ENCODE measurements at regions not wholly inside any gene's neighbourhood (a gene's known extent, or its start where the extent isn't known, plus 50 kb on each side); places are given as distances from the start of the nearest gene placed in this dataset.
"Not testable (repeated sequence)": the region's sequence is repeated elsewhere in the genome, so short reads cannot be mapped to it uniquely, and the experiment has no call there.

GRCh38 chr10:60569681-60570080 is 180.0 kb upstream of the ANK3 start:
- DNase-seq = no peak

- DNase-seq = no peak
Observed at GRCh38 chr10:60566096-60566495, 176.4 kb upstream of the ANK3 start.

- DNase-seq = no peak
Observed at GRCh38 chr10:60565492-60565891, 175.8 kb upstream of the ANK3 start.

GRCh38 chr10:60564475-60564874 is 174.8 kb upstream of the ANK3 start:
- DNase-seq = no peak

- no peak for DNase-seq
Observed at GRCh38 chr10:60560451-60560850, 170.8 kb upstream of the ANK3 start.

- no peak for DNase-seq
Observed at GRCh38 chr10:60555700-60556099, 166.0 kb upstream of the ANK3 start.

GRCh38 chr10:60549686-60550085 is 160.0 kb upstream of the ANK3 start:
- peak; percentile 22 for DNase-seq

GRCh38 chr10:60542657-60543056 is 153.0 kb upstream of the ANK3 start:
- DNase-seq = no peak

- no peak for DNase-seq
Observed at GRCh38 chr10:60541451-60541850, 151.8 kb upstream of the ANK3 start.

- DNase-seq = no peak
Observed at GRCh38 chr10:60537697-60538096, 148.0 kb upstream of the ANK3 start.

GRCh38 chr10:60536529-60537114 is 146.9 kb upstream of the ANK3 start:
- DNase-seq = no peak

GRCh38 chr10:60535427-60535826 is 145.8 kb upstream of the ANK3 start:
- DNase-seq = no peak

GRCh38 chr10:60534761-60535389 is 145.2 kb upstream of the ANK3 start:
- DNase-seq = no peak

GRCh38 chr10:60532696-60533468 is 143.2 kb upstream of the ANK3 start:
- DNase-seq = no peak

- no peak for DNase-seq
Observed at GRCh38 chr10:60531006-60531405, 141.3 kb upstream of the ANK3 start.

GRCh38 chr10:60527676-60528075 is 138.0 kb upstream of the ANK3 start:
- DNase-seq = no peak

GRCh38 chr10:60525716-60526585 is 136.3 kb upstream of the ANK3 start:
- DNase-seq = peak; percentile 24

- no peak for DNase-seq
Observed at GRCh38 chr10:60524541-60524940, 134.9 kb upstream of the ANK3 start.

- DNase-seq = not testable (repeated sequence)
Observed at GRCh38 chr10:60523371-60523770, 133.7 kb upstream of the ANK3 start.

GRCh38 chr10:60522617-60523016 is 132.9 kb upstream of the ANK3 start:
- no peak for DNase-seq

- DNase-seq = peak; percentile 23
Observed at GRCh38 chr10:60521974-60522405, 132.3 kb upstream of the ANK3 start.

- DNase-seq = no peak
Observed at GRCh38 chr10:60518745-60519144, 129.1 kb upstream of the ANK3 start.
